Right lung (tissue), 2 donors: ENCODE measurements at regions not wholly inside any gene's neighbourhood (a gene's known extent, or its start where the extent isn't known, plus 50 kb on each side); places are given as distances from the start of the nearest gene placed in this dataset.
"Not testable (repeated sequence)": the region's sequence is repeated elsewhere in the genome, so short reads cannot be mapped to it uniquely, and the experiment has no call there.

Experiments
- DNase-seq, 2 donors: peaks; one replicate each; pipeline ENCODE4 v3.0.0-alpha.2; 2013

GRCh38 chr4:13763707-13764106 lies 136.2 kb upstream of the BOD1L1 start:
- no peak for DNase-seq

GRCh38 chr4:13765539-13765938 lies 138.0 kb upstream of the BOD1L1 start:
- DNase-seq = no peak

GRCh38 chr4:13766761-13767540 lies 139.4 kb upstream of the BOD1L1 start:
- peak in 1 of 2 donors; percentile 3 for DNase-seq

- no peak for DNase-seq
Observed at GRCh38 chr4:13777341-13777740, 149.8 kb upstream of the BOD1L1 start.

GRCh38 chr4:13778367-13778766 lies 150.8 kb upstream of the BOD1L1 start:
- no peak for DNase-seq

- DNase-seq = no peak
Observed at GRCh38 chr4:13782231-13782630, 154.7 kb upstream of the BOD1L1 start.

- no peak for DNase-seq
Observed at GRCh38 chr4:13783800-13784411, 156.4 kb upstream of the BOD1L1 start.

GRCh38 chr4:13793020-13793710 lies 165.6 kb upstream of the BOD1L1 start:
- DNase-seq = no peak

- no peak for DNase-seq
Observed at GRCh38 chr4:13794819-13795565, 167.5 kb upstream of the BOD1L1 start.

- no peak for DNase-seq
Observed at GRCh38 chr4:13797061-13797460, 169.5 kb upstream of the BOD1L1 start.

- DNase-seq = no peak
Observed at GRCh38 chr4:13815231-13815630, 187.7 kb upstream of the BOD1L1 start.

- DNase-seq = no peak
Observed at GRCh38 chr4:13816472-13816871, 188.9 kb upstream of the BOD1L1 start.

GRCh38 chr4:13821522-13821921 lies 194.0 kb upstream of the BOD1L1 start:
- DNase-seq = no peak

- DNase-seq = not testable (repeated sequence)
Observed at GRCh38 chr4:13825822-13826221, 198.3 kb upstream of the BOD1L1 start.

GRCh38 chr4:13829457-13829856 lies 201.9 kb upstream of the BOD1L1 start:
- DNase-seq = no peak

GRCh38 chr4:13830449-13830848 lies 202.9 kb upstream of the BOD1L1 start:
- DNase-seq = no peak

GRCh38 chr4:13833171-13833804 lies 205.8 kb upstream of the BOD1L1 start:
- DNase-seq = no peak

GRCh38 chr4:13836946-13837912 lies 209.7 kb upstream of the BOD1L1 start:
- no peak for DNase-seq

GRCh38 chr4:13840502-13841190 lies 213.1 kb upstream of the BOD1L1 start:
- DNase-seq = no peak

GRCh38 chr4:13844740-13845139 lies 217.2 kb upstream of the BOD1L1 start:
- DNase-seq = no peak
